ENCODE measurements at regions not wholly inside any gene's neighbourhood (a gene's known extent, or its start where the extent isn't known, plus 50 kb on each side); places are given as distances from the start of the nearest gene placed in this dataset.

- Histone ChIP-seq H3K4me3 (no peak overlapping the region), H3K36me3 (no peaks in the 10 kb centered on the region), H3K27me3 (replicated peaks; ENCODE audit: insufficient read depth) (no peaks in the 10 kb centered on the region), H3K27ac (no peak overlapping the region), H3K4me1 (replicated peaks) (no peaks in the 10 kb centered on the region), H3K9me3 (no peaks in the 10 kb centered on the region)
- 100% methylated on average over 1 of the region's 1 CpG for WGBS
- no peak for DNase-seq (ENCODE audit: low spot score)
- intact Hi-C loops (cut with DNase I): no loop called here
- TF ChIP-seq CTCF (IDR thresholded peaks at IDR 0.05): no peak
- TF ChIP-seq POLR2A (IDR thresholded peaks at IDR 0.05): no peak
- no peak for TF ChIP-seq POLR2AphosphoS5 (IDR thresholded peaks at IDR 0.05)
Measured at GRCh38 chr2:12087671-12088380, 341.4 kb downstream of the LPIN1 start.

GRCh38 chr2:12089001-12089400 is 342.6 kb downstream of the LPIN1 start:
- Histone ChIP-seq H3K4me3 (no peak overlapping the region), H3K36me3 (no peaks in the 10 kb centered on the region), H3K9me3 (no peaks in the 10 kb centered on the region), H3K27me3 (replicated peaks; ENCODE audit: insufficient read depth) (no peaks in the 10 kb centered on the region), H3K27ac (no peak overlapping the region), H3K4me1 (replicated peaks) (no peaks in the 10 kb centered on the region)
- WGBS: 79% methylated on average over 1 of the region's 1 CpG
- intact Hi-C loops (cut with DNase I): no loop called here
- no peak for DNase-seq (ENCODE audit: low spot score)
- TF ChIP-seq POLR2A (IDR thresholded peaks at IDR 0.05) (no peak), CTCF (IDR thresholded peaks at IDR 0.05) (no peak), POLR2AphosphoS5 (IDR thresholded peaks at IDR 0.05) (no peak)

DNA sequence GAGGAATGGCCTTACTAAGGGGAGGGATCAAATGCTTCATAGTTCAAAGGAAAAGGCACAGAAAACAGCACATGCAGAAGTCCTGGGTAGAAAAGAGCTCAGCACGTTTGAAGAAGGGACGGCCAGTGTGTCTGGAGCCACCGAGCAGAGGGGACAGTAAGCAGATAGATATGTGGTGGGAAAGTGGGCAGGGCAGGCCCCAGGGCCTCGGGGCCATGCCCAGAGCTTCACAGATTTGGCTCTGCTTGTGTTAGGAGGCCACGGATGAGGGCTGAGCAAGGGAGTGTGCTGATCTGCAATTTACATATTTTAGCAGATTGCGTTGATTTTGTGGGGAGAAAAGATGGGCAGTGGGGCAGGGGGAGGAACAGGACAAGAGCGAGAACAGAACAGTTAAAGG is 343.1 kb downstream of the LPIN1 start:
- 76% methylated on average over 7 of the region's 7 CpGs for WGBS
- Histone ChIP-seq H3K4me3 (no peak overlapping the region), H3K27me3 (replicated peaks; ENCODE audit: insufficient read depth) (no peaks in the 10 kb centered on the region), H3K27ac (no peak overlapping the region), H3K4me1 (replicated peaks) (no peaks in the 10 kb centered on the region), H3K36me3 (no peaks in the 10 kb centered on the region), H3K9me3 (no peaks in the 10 kb centered on the region)
- TF ChIP-seq POLR2A (IDR thresholded peaks at IDR 0.05): no peak
- intact Hi-C loops (cut with DNase I): no loop called here
- DNase-seq (ENCODE audit: low spot score): no peak

- no peaks in the 10 kb centered on the region for H3K27me3 ChIP-seq (replicated peaks; ENCODE audit: insufficient read depth)
- H3K4me1 ChIP-seq (replicated peaks): no peaks in the 10 kb centered on the region
- no peaks in the 10 kb centered on the region for H3K9me3 ChIP-seq
- no peak for DNase-seq (ENCODE audit: low spot score)
- 93% methylated on average over 3 of the region's 3 CpGs for WGBS
- no peak for TF ChIP-seq POLR2AphosphoS5 (IDR thresholded peaks at IDR 0.05)
- TF ChIP-seq CTCF (IDR thresholded peaks at IDR 0.05): no peak
- TF ChIP-seq POLR2A (IDR thresholded peaks at IDR 0.05): no peak
- H3K36me3 ChIP-seq: no peaks in the 10 kb centered on the region
- no peak overlapping the region for H3K27ac ChIP-seq
- no peak overlapping the region for H3K4me3 ChIP-seq
- intact Hi-C loops (cut with DNase I): no loop called here
Measured at GRCh38 chr2:12090072-12090471, 343.6 kb downstream of the LPIN1 start.

- Histone ChIP-seq H3K4me1 (replicated peaks) (no peaks in the 10 kb centered on the region), H3K27me3 (replicated peaks; ENCODE audit: insufficient read depth) (no peaks in the 10 kb centered on the region), H3K27ac (no peak overlapping the region), H3K4me3 (no peak overlapping the region), H3K9me3 (no peaks in the 10 kb centered on the region), H3K36me3 (no peaks in the 10 kb centered on the region)
- no peak for DNase-seq (ENCODE audit: low spot score)
- 84% methylated on average over 3 of the region's 3 CpGs for WGBS
- no peak for TF ChIP-seq CTCF (IDR thresholded peaks at IDR 0.05)
- no peak for TF ChIP-seq POLR2AphosphoS5 (IDR thresholded peaks at IDR 0.05)
- no peak for TF ChIP-seq POLR2A (IDR thresholded peaks at IDR 0.05)
- intact Hi-C loops (cut with DNase I): no loop called here
Measured at GRCh38 chr2:12090590-12090989, 344.2 kb downstream of the LPIN1 start.
